ENCODE measurements at regions not wholly inside any gene's neighbourhood (a gene's known extent, or its start where the extent isn't known, plus 50 kb on each side); places are given as distances from the start of the nearest gene placed in this dataset.

DNA sequence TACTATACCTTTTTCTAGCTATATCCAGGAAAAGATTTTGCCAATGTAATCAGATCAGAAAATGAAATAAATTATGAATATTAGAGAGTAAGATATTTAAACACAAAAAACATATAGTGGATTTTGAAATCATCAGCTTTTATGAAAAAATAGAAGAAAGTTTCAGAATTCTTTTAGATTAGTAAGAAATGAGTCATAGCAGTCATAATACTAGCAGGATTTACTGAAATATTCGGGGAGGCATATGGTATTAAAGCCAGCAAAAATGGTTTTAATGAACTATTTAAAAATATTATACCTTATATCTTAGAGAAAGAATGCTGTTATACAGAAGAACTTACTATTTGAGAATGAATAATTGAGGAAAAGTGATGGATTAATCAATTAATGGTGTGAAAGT lies 303.6 kb upstream of the NUDT12 start:
- TF ChIP-seq, protein P1, sequence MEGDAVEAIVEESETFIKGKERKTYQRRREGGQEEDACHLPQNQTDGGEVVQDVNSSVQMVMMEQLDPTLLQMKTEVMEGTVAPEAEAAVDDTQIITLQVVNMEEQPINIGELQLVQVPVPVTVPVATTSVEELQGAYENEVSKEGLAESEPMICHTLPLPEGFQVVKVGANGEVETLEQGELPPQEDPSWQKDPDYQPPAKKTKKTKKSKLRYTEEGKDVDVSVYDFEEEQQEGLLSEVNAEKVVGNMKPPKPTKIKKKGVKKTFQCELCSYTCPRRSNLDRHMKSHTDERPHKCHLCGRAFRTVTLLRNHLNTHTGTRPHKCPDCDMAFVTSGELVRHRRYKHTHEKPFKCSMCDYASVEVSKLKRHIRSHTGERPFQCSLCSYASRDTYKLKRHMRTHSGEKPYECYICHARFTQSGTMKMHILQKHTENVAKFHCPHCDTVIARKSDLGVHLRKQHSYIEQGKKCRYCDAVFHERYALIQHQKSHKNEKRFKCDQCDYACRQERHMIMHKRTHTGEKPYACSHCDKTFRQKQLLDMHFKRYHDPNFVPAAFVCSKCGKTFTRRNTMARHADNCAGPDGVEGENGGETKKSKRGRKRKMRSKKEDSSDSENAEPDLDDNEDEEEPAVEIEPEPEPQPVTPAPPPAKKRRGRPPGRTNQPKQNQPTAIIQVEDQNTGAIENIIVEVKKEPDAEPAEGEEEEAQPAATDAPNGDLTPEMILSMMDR (IDR thresholded peaks at IDR 0.05): no peak
- no peak for TF ChIP-seq POLR2A (IDR thresholded peaks at IDR 0.05)
- TF ChIP-seq POLR2AphosphoS5 (IDR thresholded peaks at IDR 0.05): no peak
